Activated T-cell treated with anti-CD3 and anti-CD28 coated beads, Interleukin-2, amount 50 U/mL, for 4 hours (primary cell): ENCODE measurements at regions not wholly inside any gene's neighbourhood (a gene's known extent, or its start where the extent isn't known, plus 50 kb on each side); places are given as distances from the start of the nearest gene placed in this dataset.

Experiments used
- ATAC-seq, 2 donors: fragments of 200-7000 bp; cut with Tn5 transposase; one replicate each; pipeline ENCODE4 v1.10.0; 2021
- DNase-seq: peaks from one replicate; pipeline ENCODE4 v3.0.0-alpha.2; 2020
- H3K27me3 Mint-ChIP-seq: one replicate; pipeline ENCODE4 v1.8.0; 2021; ENCODE audit warnings: low read depth, mixed read lengths
- H3K36me3 Mint-ChIP-seq: one replicate; pipeline ENCODE4 v1.8.0; 2022; ENCODE audit warnings: mixed read lengths; ENCODE audit not compliant: insufficient read depth
- H3K4me1 Mint-ChIP-seq: one replicate; pipeline ENCODE4 v1.8.0; 2021; ENCODE audit warnings: low read depth, mixed read lengths
- H3K4me3 Mint-ChIP-seq: one replicate; pipeline ENCODE4 v1.8.0; 2021; ENCODE audit warnings: mild to moderate bottlenecking, moderate library complexity, mixed read lengths
- H3K9me3 Mint-ChIP-seq: one replicate; pipeline ENCODE4 v1.8.0; 2021; ENCODE audit warnings: mixed read lengths

GRCh38 chr9:115730396-115730795 lies 423.2 kb upstream of the PAPPA start:
- Mint-ChIP-seq H3K27me3 (no peaks in the 10 kb centered on the region), H3K9me3 (peaks cover 18% of the 10 kb centered on the region), H3K4me3 (no peak overlapping the region), H3K36me3 (no peaks in the 10 kb centered on the region), H3K4me1 (no peaks in the 10 kb centered on the region)
- no peak for DNase-seq
- ATAC-seq = no peak

- no peaks in the 10 kb centered on the region for H3K4me1 Mint-ChIP-seq
- no peaks in the 10 kb centered on the region for H3K27me3 Mint-ChIP-seq
- no peak overlapping the region for H3K4me3 Mint-ChIP-seq
Observed at GRCh38 chr9:115730845-115731244, 422.7 kb upstream of the PAPPA start.

GRCh38 chr9:115733318-115734110 lies 420.1 kb upstream of the PAPPA start:
- no peak for DNase-seq
- H3K4me1 Mint-ChIP-seq = no peaks in the 10 kb centered on the region
- ATAC-seq = no peak
- H3K4me3 Mint-ChIP-seq = no peak overlapping the region
- no peaks in the 10 kb centered on the region for H3K36me3 Mint-ChIP-seq
- no peaks in the 10 kb centered on the region for H3K27me3 Mint-ChIP-seq
- H3K9me3 Mint-ChIP-seq = peaks cover 2% of the 10 kb centered on the region

More at GRCh38 chr9:115730845-115731244, 422.7 kb upstream of the PAPPA start:
- Mint-ChIP-seq H3K36me3 (no peaks in the 10 kb centered on the region), H3K9me3 (peaks cover 18% of the 10 kb centered on the region)
- ATAC-seq (no peak), DNase-seq (no peak)

- H3K9me3 Mint-ChIP-seq = no peaks in the 10 kb centered on the region
- no peaks in the 10 kb centered on the region for H3K27me3 Mint-ChIP-seq
- ATAC-seq = no peak
- no peak overlapping the region for H3K4me3 Mint-ChIP-seq
- no peak for DNase-seq
- H3K36me3 Mint-ChIP-seq = no peaks in the 10 kb centered on the region
- no peaks in the 10 kb centered on the region for H3K4me1 Mint-ChIP-seq
Observed at GRCh38 chr9:115739096-115739875, 414.3 kb upstream of the PAPPA start.

GRCh38 chr9:115740986-115741385 lies 412.6 kb upstream of the PAPPA start:
- no peaks in the 10 kb centered on the region for H3K9me3 Mint-ChIP-seq
- no peaks in the 10 kb centered on the region for H3K27me3 Mint-ChIP-seq
- H3K4me1 Mint-ChIP-seq = no peaks in the 10 kb centered on the region
- ATAC-seq (no peak), DNase-seq (no peak)
- H3K4me3 Mint-ChIP-seq = no peak overlapping the region
- no peaks in the 10 kb centered on the region for H3K36me3 Mint-ChIP-seq

- DNase-seq = no peak
- Mint-ChIP-seq H3K9me3 (no peaks in the 10 kb centered on the region), H3K27me3 (no peaks in the 10 kb centered on the region), H3K4me1 (no peaks in the 10 kb centered on the region), H3K36me3 (no peaks in the 10 kb centered on the region), H3K4me3 (no peak overlapping the region)
- no peak for ATAC-seq
Observed at GRCh38 chr9:115743709-115744605, 409.6 kb upstream of the PAPPA start.

- no peak for DNase-seq
- no peak overlapping the region for H3K4me3 Mint-ChIP-seq
- H3K27me3 Mint-ChIP-seq = no peaks in the 10 kb centered on the region
- no peaks in the 10 kb centered on the region for H3K4me1 Mint-ChIP-seq
- no peak for ATAC-seq
- no peaks in the 10 kb centered on the region for H3K9me3 Mint-ChIP-seq
- H3K36me3 Mint-ChIP-seq = no peaks in the 10 kb centered on the region
Observed at GRCh38 chr9:115746496-115746895, 407.1 kb upstream of the PAPPA start.

- Mint-ChIP-seq H3K9me3 (no peaks in the 10 kb centered on the region), H3K4me3 (no peak overlapping the region), H3K36me3 (no peaks in the 10 kb centered on the region), H3K4me1 (no peaks in the 10 kb centered on the region), H3K27me3 (no peaks in the 10 kb centered on the region)
- no peak for ATAC-seq
- no peak for DNase-seq
Observed at GRCh38 chr9:115747731-115748130, 405.9 kb upstream of the PAPPA start.

GRCh38 chr9:115756736-115757135 lies 396.9 kb upstream of the PAPPA start:
- H3K9me3 Mint-ChIP-seq = no peaks in the 10 kb centered on the region
- no peak overlapping the region for H3K4me3 Mint-ChIP-seq
- H3K4me1 Mint-ChIP-seq = no peaks in the 10 kb centered on the region
- no peaks in the 10 kb centered on the region for H3K27me3 Mint-ChIP-seq
- no peak for ATAC-seq
- no peak for DNase-seq
- no peaks in the 10 kb centered on the region for H3K36me3 Mint-ChIP-seq

GRCh38 chr9:115757461-115757860 lies 396.1 kb upstream of the PAPPA start:
- no peak for ATAC-seq
- H3K4me3 Mint-ChIP-seq = no peak overlapping the region

GRCh38 chr9:115758441-115758840 lies 395.1 kb upstream of the PAPPA start:
- no peak overlapping the region for H3K4me3 Mint-ChIP-seq
- no peaks in the 10 kb centered on the region for H3K27me3 Mint-ChIP-seq
- H3K9me3 Mint-ChIP-seq = no peaks in the 10 kb centered on the region
- no peak for DNase-seq
- ATAC-seq = no peak
- H3K36me3 Mint-ChIP-seq = no peaks in the 10 kb centered on the region
- no peaks in the 10 kb centered on the region for H3K4me1 Mint-ChIP-seq

More at GRCh38 chr9:115757461-115757860, 396.1 kb upstream of the PAPPA start:
- Mint-ChIP-seq H3K4me1 (no peaks in the 10 kb centered on the region), H3K9me3 (no peaks in the 10 kb centered on the region), H3K36me3 (no peaks in the 10 kb centered on the region), H3K27me3 (no peaks in the 10 kb centered on the region)
- no peak for DNase-seq

- H3K36me3 Mint-ChIP-seq = no peaks in the 10 kb centered on the region
- H3K4me3 Mint-ChIP-seq = no peak overlapping the region
- DNase-seq = no peak
- H3K4me1 Mint-ChIP-seq = no peaks in the 10 kb centered on the region
- no peaks in the 10 kb centered on the region for H3K9me3 Mint-ChIP-seq
- no peak for ATAC-seq
- H3K27me3 Mint-ChIP-seq = no peaks in the 10 kb centered on the region
Observed at GRCh38 chr9:115759426-115759825, 394.2 kb upstream of the PAPPA start.

GRCh38 chr9:115764645-115765044 lies 388.9 kb upstream of the PAPPA start:
- ATAC-seq (no peak), DNase-seq (no peak)
- H3K4me3 Mint-ChIP-seq = no peak overlapping the region
- no peaks in the 10 kb centered on the region for H3K4me1 Mint-ChIP-seq
- H3K36me3 Mint-ChIP-seq = no peaks in the 10 kb centered on the region
- no peaks in the 10 kb centered on the region for H3K9me3 Mint-ChIP-seq
- no peaks in the 10 kb centered on the region for H3K27me3 Mint-ChIP-seq

- ATAC-seq = no peak
- no peaks in the 10 kb centered on the region for H3K4me1 Mint-ChIP-seq
- H3K9me3 Mint-ChIP-seq = no peaks in the 10 kb centered on the region
- no peaks in the 10 kb centered on the region for H3K27me3 Mint-ChIP-seq
- H3K4me3 Mint-ChIP-seq = no peak overlapping the region
- H3K36me3 Mint-ChIP-seq = no peaks in the 10 kb centered on the region
- DNase-seq = no peak
Observed at GRCh38 chr9:115765060-115765459, 388.5 kb upstream of the PAPPA start.
